Brain microvascular endothelial cell (primary cell): ENCODE measurements at regions not wholly inside any gene's neighbourhood (a gene's known extent, or its start where the extent isn't known, plus 50 kb on each side); places are given as distances from the start of the nearest gene placed in this dataset.
"Not testable (repeated sequence)": the region's sequence is repeated elsewhere in the genome, so short reads cannot be mapped to it uniquely, and the experiment has no call there.

Experiments
- DNase-seq: peaks from one replicate; pipeline ENCODE4 v3.0.0-alpha.2; 2020
- H3K27ac ChIP-seq: fragments of 250-450 bp; sonication (Bioruptor Pico); 2 replicates; pipeline ENCODE4 v1.5.1; 2020; ENCODE audit warnings: mild to moderate bottlenecking, moderate library complexity
- H3K27me3 ChIP-seq: fragments of 250-450 bp; sonication (Bioruptor Pico); replicated peaks from 2 replicates; pipeline ENCODE4 v1.5.1; 2020; ENCODE audit warnings: mild to moderate bottlenecking
- H3K36me3 ChIP-seq: fragments of 250-450 bp; sonication (Bioruptor Pico); replicated peaks from 2 replicates; pipeline ENCODE4 v1.5.1; 2020; ENCODE audit warnings: mild to moderate bottlenecking
- H3K4me3 ChIP-seq: 2 replicates; pipeline ENCODE4 v1.5.1; 2011; ENCODE audit warnings: low read depth, mild to moderate bottlenecking, control low read depth, low read length, moderate library complexity
- in situ Hi-C: cut with HindIII; loops from 2 replicates; pipeline ENCODE4 v1.10.0; 2017; ENCODE audit warnings: low sequenced_read_pairs, low pct_ligation_motif_present
- TF ChIP-seq, protein P1 (sequence below): IDR thresholded peaks from 2 replicates; pipeline ENCODE4 v1.5.1; 2011; ENCODE audit warnings: low read depth, mild to moderate bottlenecking, moderate library complexity, low read length, control low read depth, inconsistent platforms; ENCODE audit errors: missing control alignments

DNA sequence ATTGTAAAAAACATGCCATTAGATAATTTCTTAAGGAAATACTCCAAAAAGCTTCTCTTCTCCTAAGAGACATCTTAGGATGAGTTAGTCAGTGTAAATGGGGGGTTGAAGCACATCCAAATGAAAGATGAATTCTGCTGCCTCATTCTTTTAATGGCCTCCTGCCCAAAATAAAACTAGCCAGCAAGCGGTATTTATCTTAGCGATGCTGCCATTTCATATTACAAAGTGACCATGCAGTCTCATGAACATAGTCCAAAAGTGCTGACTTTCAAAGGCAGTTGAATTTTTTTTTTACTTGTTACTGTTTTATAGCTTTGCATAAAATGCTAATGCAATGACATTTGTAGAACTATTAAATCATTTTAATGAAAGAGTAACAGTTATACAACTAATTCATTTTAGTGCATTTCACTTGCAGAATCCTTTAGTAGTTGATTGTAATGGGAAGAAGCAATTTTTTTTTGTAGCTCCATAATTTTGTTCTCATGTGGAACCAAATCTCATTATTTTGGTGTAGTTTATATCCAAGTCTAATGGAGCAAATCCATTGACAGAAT lies 151.5 kb downstream of the CAVIN4 start:
- Histone ChIP-seq H3K4me3 (no peak overlapping the region), H3K27ac (no peak overlapping the region), H3K27me3 (no peaks in the 10 kb centered on the region), H3K36me3 (no peaks in the 10 kb centered on the region)
- in situ Hi-C loops, result no loop called here
- DNase-seq, result no peak
- TF ChIP-seq, protein P1, sequence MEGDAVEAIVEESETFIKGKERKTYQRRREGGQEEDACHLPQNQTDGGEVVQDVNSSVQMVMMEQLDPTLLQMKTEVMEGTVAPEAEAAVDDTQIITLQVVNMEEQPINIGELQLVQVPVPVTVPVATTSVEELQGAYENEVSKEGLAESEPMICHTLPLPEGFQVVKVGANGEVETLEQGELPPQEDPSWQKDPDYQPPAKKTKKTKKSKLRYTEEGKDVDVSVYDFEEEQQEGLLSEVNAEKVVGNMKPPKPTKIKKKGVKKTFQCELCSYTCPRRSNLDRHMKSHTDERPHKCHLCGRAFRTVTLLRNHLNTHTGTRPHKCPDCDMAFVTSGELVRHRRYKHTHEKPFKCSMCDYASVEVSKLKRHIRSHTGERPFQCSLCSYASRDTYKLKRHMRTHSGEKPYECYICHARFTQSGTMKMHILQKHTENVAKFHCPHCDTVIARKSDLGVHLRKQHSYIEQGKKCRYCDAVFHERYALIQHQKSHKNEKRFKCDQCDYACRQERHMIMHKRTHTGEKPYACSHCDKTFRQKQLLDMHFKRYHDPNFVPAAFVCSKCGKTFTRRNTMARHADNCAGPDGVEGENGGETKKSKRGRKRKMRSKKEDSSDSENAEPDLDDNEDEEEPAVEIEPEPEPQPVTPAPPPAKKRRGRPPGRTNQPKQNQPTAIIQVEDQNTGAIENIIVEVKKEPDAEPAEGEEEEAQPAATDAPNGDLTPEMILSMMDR, result no peak

GRCh38 chr9:100730086-100730485 lies 152.2 kb downstream of the CAVIN4 start:
- Histone ChIP-seq H3K27ac (no peak overlapping the region), H3K27me3 (no peaks in the 10 kb centered on the region), H3K36me3 (no peaks in the 10 kb centered on the region), H3K4me3 (no peak overlapping the region)
- TF ChIP-seq, protein P1, result no peak
- no peak for DNase-seq
- in situ Hi-C loops, result no loop called here

DNA sequence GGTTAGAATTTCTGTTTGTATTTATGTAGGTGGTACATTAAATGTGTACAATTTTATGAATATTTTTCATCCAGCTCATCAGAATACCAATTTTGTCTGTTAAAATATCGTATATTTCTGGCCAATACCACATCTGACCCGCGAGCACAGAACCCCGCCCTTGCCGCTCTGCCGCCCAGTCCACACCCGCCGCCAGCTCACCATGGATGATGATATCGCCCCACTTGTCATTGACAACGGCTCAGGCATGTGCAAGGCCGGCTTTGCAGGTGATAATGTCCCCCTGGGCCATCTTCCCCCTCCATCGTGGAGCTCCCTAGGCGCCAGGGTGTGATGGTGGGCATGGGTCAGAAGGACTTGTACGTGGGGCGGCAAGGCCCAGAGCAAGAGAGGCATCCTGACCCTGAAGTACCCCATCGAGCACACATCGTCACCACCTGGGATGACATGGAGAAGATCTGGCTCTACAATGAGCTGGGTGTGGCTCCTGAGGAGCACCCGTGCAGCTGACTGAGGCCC lies 153.2 kb downstream of the CAVIN4 start:
- DNase-seq, result no peak
- Histone ChIP-seq H3K4me3 (no peak overlapping the region), H3K27me3 (no peaks in the 10 kb centered on the region), H3K36me3 (no peaks in the 10 kb centered on the region), H3K27ac (no peak overlapping the region)
- TF ChIP-seq, protein P1, result no peak
- in situ Hi-C loops, result no loop called here

GRCh38 chr9:100731557-100731956 lies 153.7 kb downstream of the CAVIN4 start:
- Histone ChIP-seq H3K27me3 (no peaks in the 10 kb centered on the region), H3K4me3 (no peak overlapping the region), H3K36me3 (no peaks in the 10 kb centered on the region), H3K27ac (no peak overlapping the region)
- no peak for DNase-seq
- TF ChIP-seq, protein P1, result no peak
- in situ Hi-C loops, result no loop called here

DNA sequence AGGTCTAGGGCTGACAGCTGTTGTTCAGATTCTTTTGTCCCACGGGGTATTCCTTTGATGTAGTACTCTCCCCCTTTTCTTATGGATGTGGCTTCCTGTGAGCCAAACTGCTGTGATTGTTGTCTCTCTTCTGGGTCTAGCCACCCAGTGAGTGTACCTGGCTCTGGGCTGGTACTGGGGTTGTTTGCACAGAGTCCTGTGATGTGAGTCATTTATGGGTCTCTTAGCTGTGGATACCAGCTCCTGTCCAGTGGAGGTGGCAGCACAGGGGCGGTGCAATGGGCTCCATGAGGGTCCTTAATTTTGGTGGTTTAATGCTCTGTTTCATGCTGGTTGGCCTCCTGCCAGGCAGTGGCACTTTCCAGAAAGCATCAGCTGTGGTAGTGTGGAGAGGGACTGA lies 161.3 kb downstream of the CAVIN4 start:
- TF ChIP-seq, protein P1, result no peak
- in situ Hi-C loops, result no loop called here
- Histone ChIP-seq H3K4me3 (no peak overlapping the region), H3K27me3 (no peaks in the 10 kb centered on the region), H3K36me3 (no peaks in the 10 kb centered on the region), H3K27ac (no peak overlapping the region)
- DNase-seq, result no peak

- DNase-seq, result no peak
- Histone ChIP-seq H3K4me3 (no peak overlapping the region), H3K36me3 (no peaks in the 10 kb centered on the region), H3K27me3 (no peaks in the 10 kb centered on the region), H3K27ac (no peak overlapping the region)
- TF ChIP-seq, protein P1, result no peak
- in situ Hi-C loops, result no loop called here
These were observed 161.8 kb downstream of the CAVIN4 start for GRCh38 chr9:100739666-100740065.

DNA sequence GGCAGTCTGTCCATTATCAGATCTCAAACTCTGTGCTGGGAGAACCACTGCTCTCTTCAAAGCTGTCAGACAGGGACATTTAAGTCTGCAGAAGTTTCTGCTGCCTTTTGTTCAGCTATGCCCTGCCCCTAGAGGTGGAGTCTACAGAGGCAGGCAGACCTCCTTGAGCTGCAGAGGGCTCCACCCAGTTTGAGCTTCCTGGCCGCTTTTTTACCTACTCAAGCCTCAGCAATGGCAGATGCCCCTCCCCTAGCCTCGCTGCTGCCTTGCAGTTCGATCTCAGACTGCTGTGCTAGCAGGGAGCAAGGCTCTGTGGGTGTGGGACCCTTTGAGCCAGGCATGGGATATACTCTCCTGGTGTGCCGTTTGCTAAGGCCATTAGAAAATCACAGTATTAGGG lies 171.1 kb downstream of the CAVIN4 start:
- H3K27me3 ChIP-seq, H3K36me3 ChIP-seq, H3K27ac ChIP-seq, DNase-seq, in situ Hi-C loops, H3K4me3 ChIP-seq: not testable (repeated sequence)
